ENCODE measurements at regions not wholly inside any gene's neighbourhood (a gene's known extent, or its start where the extent isn't known, plus 50 kb on each side); places are given as distances from the start of the nearest gene placed in this dataset.

- TF ChIP-seq POLR2A (IDR thresholded peaks at IDR 0.05; ENCODE audit: low read depth, low read length) (no peak), CTCF (conservative IDR thresholded peaks at IDR 0.05; ENCODE audit: low read depth, low read length) (no peak), USF2 (IDR thresholded peaks at IDR 0.05; ENCODE audit: low read depth, low read length) (no peak), NFE2L2 (IDR thresholded peaks at IDR 0.05; ENCODE audit: low read depth, low read length) (no peak), SMC3 (IDR thresholded peaks at IDR 0.05; ENCODE audit: low read depth, low read length) (no peak), CEBPB (IDR thresholded peaks at IDR 0.05; ENCODE audit: low read depth, low read length) (no peak), RAD21 (IDR thresholded peaks at IDR 0.05; ENCODE audit: low read length) (no peak), RFX5 (IDR thresholded peaks at IDR 0.05; ENCODE audit: low read depth, low read length) (no peak), MAFK (IDR thresholded peaks at IDR 0.05; ENCODE audit: low read depth, low read length) (no peak), CHD1 (IDR thresholded peaks at IDR 0.05; ENCODE audit: low read depth, low read length) (no peak), ELK1 (IDR thresholded peaks at IDR 0.05; ENCODE audit: borderline replicate concordance, low read depth, low read length) (no peak), BHLHE40 (IDR thresholded peaks at IDR 0.05; ENCODE audit: low read depth, low read length) (no peak), FOS (IDR thresholded peaks at IDR 0.05; ENCODE audit: low read depth, low read length) (no peak), RCOR1 (IDR thresholded peaks at IDR 0.05; ENCODE audit: insufficient replicate concordance, low read length) (no peak)
Measured at GRCh38 chr12:13436696-13437391, 240.3 kb downstream of the EMP1 start.

Data from IMR-90 (cell line).